ENCODE measurements at regions not wholly inside any gene's neighbourhood (a gene's known extent, or its start where the extent isn't known, plus 50 kb on each side); places are given as distances from the start of the nearest gene placed in this dataset.
"Not testable (repeated sequence)": the region's sequence is repeated elsewhere in the genome, so short reads cannot be mapped to it uniquely, and the experiment has no call there.

DNA sequence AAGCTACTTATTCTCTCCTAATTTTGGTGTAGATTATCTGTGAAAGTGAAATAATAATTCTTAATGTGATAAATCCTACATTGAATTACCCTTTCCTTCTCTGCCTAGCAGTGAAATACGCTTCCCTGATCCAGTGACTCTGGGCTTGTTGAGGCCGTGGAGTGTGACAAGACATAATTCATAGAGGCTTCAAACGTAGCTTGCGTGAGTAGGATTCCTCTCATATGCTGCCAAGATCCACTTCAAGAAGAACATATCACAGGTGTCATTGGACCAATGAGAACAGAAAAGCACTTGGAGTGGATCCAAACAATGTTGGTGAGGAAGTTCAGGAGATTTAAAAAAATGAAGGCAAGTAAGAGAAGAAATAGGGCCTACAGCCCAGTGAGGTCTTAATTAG is 221.3 kb upstream of the TMEFF2 start:
- no peak for TF ChIP-seq CTCF (IDR thresholded peaks at IDR 0.05)
- H3K27ac Mint-ChIP-seq (ENCODE audit: unreplicated experiment), result no peak overlapping the region
- H3K9me3 Mint-ChIP-seq (ENCODE audit: unreplicated experiment), result peaks cover 4% of the 10 kb centered on the region
- no peaks in the 10 kb centered on the region for H3K4me1 Mint-ChIP-seq (ENCODE audit: unreplicated experiment)
- no peak overlapping the region for H3K4me3 Mint-ChIP-seq (ENCODE audit: unreplicated experiment)
- H3K36me3 Mint-ChIP-seq (ENCODE audit: unreplicated experiment), result peaks cover 2% of the 10 kb centered on the region
- no peaks in the 10 kb centered on the region for H3K27me3 Mint-ChIP-seq (ENCODE audit: unreplicated experiment)
- no peak for DNase-seq (ENCODE audit: extremely low spot score, unreplicated experiment)

- Mint-ChIP-seq H3K27me3 (ENCODE audit: unreplicated experiment) (no peaks in the 10 kb centered on the region), H3K27ac (ENCODE audit: unreplicated experiment) (no peak overlapping the region), H3K4me3 (ENCODE audit: unreplicated experiment) (no peak overlapping the region), H3K9me3 (ENCODE audit: unreplicated experiment) (no peaks in the 10 kb centered on the region), H3K4me1 (ENCODE audit: unreplicated experiment) (no peaks in the 10 kb centered on the region), H3K36me3 (ENCODE audit: unreplicated experiment) (peaks cover 2% of the 10 kb centered on the region)
- DNase-seq (ENCODE audit: extremely low spot score, unreplicated experiment), result no peak
- TF ChIP-seq CTCF (IDR thresholded peaks at IDR 0.05), result no peak
These were observed 220.1 kb upstream of the TMEFF2 start for GRCh38 chr2:192414794-192415193.

DNA sequence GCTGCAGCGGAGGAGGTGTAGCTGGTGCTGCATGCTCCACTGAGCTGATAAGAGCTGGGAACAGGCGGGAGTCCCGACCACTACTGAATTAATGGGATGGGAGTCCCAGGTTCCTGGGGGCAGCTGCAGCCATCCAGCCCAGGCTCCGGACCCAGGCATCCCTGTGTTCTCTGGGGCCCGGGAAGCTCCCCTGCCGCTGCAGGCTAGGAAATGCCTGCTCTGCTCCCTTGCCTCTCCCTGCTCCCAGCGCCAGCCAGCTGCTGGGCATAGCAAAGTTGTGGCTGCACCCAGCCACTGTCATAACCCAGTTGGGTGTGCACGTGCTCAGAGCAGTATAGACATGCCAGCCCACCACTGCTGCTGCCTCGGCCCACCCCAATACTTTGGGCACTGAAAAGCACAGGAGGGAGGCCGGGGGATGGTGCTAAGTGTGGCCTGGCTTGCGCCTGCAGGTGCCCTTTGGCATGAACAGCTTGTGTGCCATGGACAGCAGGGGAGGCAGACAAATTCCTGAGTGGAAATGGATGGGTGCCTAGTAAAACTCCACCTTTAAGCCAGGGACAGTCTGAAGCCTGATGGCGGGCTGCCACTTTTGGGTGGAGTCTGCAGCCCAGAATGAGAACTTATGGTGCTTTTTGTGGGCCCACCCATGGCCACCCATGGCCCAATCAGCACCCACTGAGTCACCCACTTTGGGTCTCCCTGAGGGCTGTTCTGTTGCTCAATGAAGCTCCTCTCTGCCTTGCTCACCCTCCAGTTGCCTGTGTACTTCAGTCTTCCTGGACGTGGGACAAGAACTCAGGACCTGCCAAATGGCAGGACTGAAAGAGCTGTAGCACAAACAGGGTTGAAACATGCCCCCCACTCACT is 219.3 kb upstream of the TMEFF2 start:
- Mint-ChIP-seq H3K4me3 (ENCODE audit: unreplicated experiment) (no peak overlapping the region), H3K9me3 (ENCODE audit: unreplicated experiment) (no peaks in the 10 kb centered on the region), H3K27ac (ENCODE audit: unreplicated experiment) (no peak overlapping the region), H3K27me3 (ENCODE audit: unreplicated experiment) (no peaks in the 10 kb centered on the region), H3K4me1 (ENCODE audit: unreplicated experiment) (no peaks in the 10 kb centered on the region), H3K36me3 (ENCODE audit: unreplicated experiment) (peaks cover 2% of the 10 kb centered on the region)
- TF ChIP-seq CTCF (IDR thresholded peaks at IDR 0.05), result no peak
- DNase-seq (ENCODE audit: extremely low spot score, unreplicated experiment), result no peak

DNA sequence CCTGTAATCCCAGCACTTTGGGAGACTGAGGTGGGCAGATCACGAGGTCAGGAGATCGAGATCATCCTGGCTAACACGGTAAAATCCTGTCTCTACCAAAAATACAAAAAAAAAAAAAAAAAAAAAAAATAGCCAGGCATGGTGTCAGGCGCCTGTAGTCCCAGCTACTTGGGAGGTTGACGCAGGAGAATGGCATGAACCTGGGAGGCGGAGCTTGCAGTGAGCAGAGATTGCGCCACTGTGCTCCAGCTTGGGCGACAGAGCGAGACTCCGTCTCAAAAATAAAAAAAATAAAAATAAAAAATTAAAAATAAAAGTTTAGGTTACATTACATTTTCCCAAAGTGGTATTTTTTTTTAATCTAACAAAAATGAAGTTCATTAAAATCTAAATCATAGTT is 218.1 kb upstream of the TMEFF2 start:
- H3K27ac Mint-ChIP-seq (ENCODE audit: unreplicated experiment); H3K4me1 Mint-ChIP-seq (ENCODE audit: unreplicated experiment); H3K9me3 Mint-ChIP-seq (ENCODE audit: unreplicated experiment); DNase-seq (ENCODE audit: extremely low spot score, unreplicated experiment); H3K27me3 Mint-ChIP-seq (ENCODE audit: unreplicated experiment); H3K4me3 Mint-ChIP-seq (ENCODE audit: unreplicated experiment); H3K36me3 Mint-ChIP-seq (ENCODE audit: unreplicated experiment): not testable (repeated sequence)

- Mint-ChIP-seq H3K27me3 (ENCODE audit: unreplicated experiment) (peaks cover 13% of the 10 kb centered on the region), H3K36me3 (ENCODE audit: unreplicated experiment) (no peaks in the 10 kb centered on the region), H3K9me3 (ENCODE audit: unreplicated experiment) (no peaks in the 10 kb centered on the region), H3K27ac (ENCODE audit: unreplicated experiment) (no peak overlapping the region), H3K4me3 (ENCODE audit: unreplicated experiment) (no peak overlapping the region), H3K4me1 (ENCODE audit: unreplicated experiment) (no peaks in the 10 kb centered on the region)
- no peak for DNase-seq (ENCODE audit: extremely low spot score, unreplicated experiment)
- TF ChIP-seq CTCF (IDR thresholded peaks at IDR 0.05), result no peak
These were observed 217.7 kb upstream of the TMEFF2 start for GRCh38 chr2:192412394-192412793.

Data from osteocyte (in vitro differentiated cells).